Left ventricle myocardium inferior (tissue), 1 donor: ENCODE measurements at regions not wholly inside any gene's neighbourhood (a gene's known extent, or its start where the extent isn't known, plus 50 kb on each side); places are given as distances from the start of the nearest gene placed in this dataset.
A peak's percentile ranks its signal among the peaks of the same experiment; 100 is the strongest.

Experiments used
- DNase-seq: peaks from one replicate; pipeline ENCODE4 v3.0.0-alpha.2; 2020
- H3K27ac ChIP-seq: fragments of 200-600 bp; replicated peaks from 2 replicates; pipeline ENCODE4 v1.8.0; 2021
- H3K27me3 ChIP-seq: fragments of 200-600 bp; 2 replicates; pipeline ENCODE4 v1.8.0; 2021; ENCODE audit warnings: low read depth
- H3K36me3 ChIP-seq: fragments of 200-600 bp; 2 replicates; pipeline ENCODE4 v1.8.0; 2021
- H3K4me1 ChIP-seq: fragments of 200-600 bp; 2 replicates; pipeline ENCODE4 v1.8.0; 2021
- H3K4me3 ChIP-seq: fragments of 200-600 bp; 2 replicates; pipeline ENCODE4 v1.8.0; 2021; ENCODE audit warnings: mild to moderate bottlenecking, moderate library complexity
- H3K9me3 ChIP-seq: fragments of 200-600 bp; replicated peaks from 2 replicates; pipeline ENCODE4 v1.8.0; 2021
- intact Hi-C: fragments of 100-400 bp; cut with micrococcal nuclease; formaldehyde crosslinking; loops from one replicate; pipeline ENCODE4 v1.11.0; 2022
- TF ChIP-seq, protein P1 (sequence below): fragments of 200-600 bp; IDR thresholded peaks from 2 replicates; pipeline ENCODE4 v1.8.0; 2021; ENCODE audit warnings: antibody characterized with exemption, mild to moderate bottlenecking, borderline replicate concordance
- donor health status: DM: no; HTN: yes; CAD: no; lungs with severe emphysema.

DNA sequence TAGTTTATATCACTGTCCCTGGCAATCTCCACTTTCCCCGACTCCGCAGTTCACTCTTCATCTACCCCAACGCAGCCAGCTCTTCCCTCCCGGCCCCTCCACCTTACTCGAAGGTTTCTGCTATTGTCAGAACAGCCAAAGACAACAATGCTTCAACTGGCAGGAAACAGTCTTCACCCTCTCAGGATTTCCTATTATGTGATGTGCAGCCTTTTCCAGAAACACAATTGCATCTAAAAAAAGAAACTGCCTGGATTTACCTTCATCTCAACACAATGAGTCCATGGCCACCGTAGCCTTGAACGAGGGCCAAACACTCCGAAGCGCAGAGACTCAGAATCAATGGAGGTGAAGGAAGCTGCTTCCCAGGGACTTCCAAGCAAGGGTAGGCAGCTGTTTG, 182.1 kb upstream of the TSC22D2 start:
- Histone ChIP-seq H3K36me3 (no peaks in the 10 kb centered on the region), H3K4me1 (peaks cover 14% of the 10 kb centered on the region), H3K27ac (peak overlapping the region; percentile 49), H3K4me3 (no peak overlapping the region), H3K9me3 (no peaks in the 10 kb centered on the region), H3K27me3 (no peaks in the 10 kb centered on the region)
- DNase-seq = peak; percentile 27
- TF ChIP-seq, protein P1, sequence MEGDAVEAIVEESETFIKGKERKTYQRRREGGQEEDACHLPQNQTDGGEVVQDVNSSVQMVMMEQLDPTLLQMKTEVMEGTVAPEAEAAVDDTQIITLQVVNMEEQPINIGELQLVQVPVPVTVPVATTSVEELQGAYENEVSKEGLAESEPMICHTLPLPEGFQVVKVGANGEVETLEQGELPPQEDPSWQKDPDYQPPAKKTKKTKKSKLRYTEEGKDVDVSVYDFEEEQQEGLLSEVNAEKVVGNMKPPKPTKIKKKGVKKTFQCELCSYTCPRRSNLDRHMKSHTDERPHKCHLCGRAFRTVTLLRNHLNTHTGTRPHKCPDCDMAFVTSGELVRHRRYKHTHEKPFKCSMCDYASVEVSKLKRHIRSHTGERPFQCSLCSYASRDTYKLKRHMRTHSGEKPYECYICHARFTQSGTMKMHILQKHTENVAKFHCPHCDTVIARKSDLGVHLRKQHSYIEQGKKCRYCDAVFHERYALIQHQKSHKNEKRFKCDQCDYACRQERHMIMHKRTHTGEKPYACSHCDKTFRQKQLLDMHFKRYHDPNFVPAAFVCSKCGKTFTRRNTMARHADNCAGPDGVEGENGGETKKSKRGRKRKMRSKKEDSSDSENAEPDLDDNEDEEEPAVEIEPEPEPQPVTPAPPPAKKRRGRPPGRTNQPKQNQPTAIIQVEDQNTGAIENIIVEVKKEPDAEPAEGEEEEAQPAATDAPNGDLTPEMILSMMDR = no peak
- intact Hi-C loops = no loop called here

DNA sequence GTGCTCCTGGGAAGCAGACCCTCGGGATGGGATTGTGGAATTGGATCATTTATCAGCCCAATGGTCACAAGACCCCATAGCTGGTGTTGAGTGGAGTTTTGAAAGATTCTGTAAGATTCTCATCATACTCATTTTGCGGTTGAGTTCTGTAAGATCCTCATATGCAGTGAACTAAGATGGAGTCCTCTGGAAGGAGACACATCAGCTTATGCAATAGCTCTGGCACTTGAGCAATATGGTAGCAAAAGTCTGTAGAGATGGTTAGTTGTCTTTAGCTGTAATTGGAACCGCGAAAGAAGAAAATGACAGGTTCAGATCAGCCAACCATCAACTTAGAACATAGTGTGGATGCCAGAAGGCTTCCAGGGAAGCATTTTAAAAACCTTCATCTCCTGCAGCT, 184.5 kb upstream of the TSC22D2 start:
- Histone ChIP-seq H3K27ac (no peak overlapping the region), H3K4me3 (no peak overlapping the region)
- TF ChIP-seq, protein P1 = no peak

DNA sequence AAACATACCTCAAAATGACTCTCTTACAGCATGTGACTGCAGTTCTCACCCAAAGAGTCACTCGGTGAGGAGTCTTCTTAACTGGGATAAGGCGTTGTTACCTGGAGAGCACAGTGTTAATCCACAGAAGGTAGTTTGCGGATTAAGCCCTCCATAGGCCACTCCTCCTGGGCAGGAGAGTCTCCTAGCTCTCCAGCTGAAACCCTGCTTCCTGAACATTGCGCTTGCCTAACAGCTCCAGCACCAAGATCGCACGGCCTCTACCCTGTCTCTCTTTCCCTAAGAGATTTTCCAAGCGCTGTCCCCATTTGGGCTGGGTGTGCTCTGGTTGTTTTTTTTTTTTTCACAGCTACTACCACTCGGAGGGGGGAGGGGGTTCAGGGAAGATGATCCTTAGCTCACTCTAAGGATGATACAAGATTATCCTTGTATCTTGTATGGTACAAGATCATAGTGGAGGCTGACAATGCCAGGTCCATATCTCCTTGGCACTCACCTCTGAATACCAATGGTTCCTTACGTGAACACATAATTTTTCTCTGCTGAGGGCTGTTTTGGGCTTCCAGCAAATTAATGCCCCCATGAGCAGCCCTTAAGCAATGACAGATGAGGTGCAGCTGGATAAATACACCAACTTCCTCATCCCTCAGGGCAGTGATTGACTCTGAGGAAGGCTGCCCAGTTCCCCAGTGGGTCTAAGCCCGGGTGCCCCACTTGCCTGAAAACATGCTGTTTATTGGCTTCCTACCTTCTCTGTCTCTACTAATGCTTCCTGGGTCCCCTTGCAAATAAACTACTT, 185.2 kb upstream of the TSC22D2 start:
- Histone ChIP-seq H3K4me1 (peaks cover 18% of the 10 kb centered on the region), H3K27me3 (no peaks in the 10 kb centered on the region), H3K36me3 (no peaks in the 10 kb centered on the region), H3K27ac (no peak overlapping the region), H3K4me3 (no peak overlapping the region), H3K9me3 (peaks cover 3% of the 10 kb centered on the region)
- TF ChIP-seq, protein P1 = no peak
- DNase-seq = no peak
- intact Hi-C loops = no loop called here

More for the DNA sequence above, 184.5 kb upstream of the TSC22D2 start:
- intact Hi-C loops = no loop called here
- no peaks in the 10 kb centered on the region for H3K36me3 ChIP-seq
- H3K9me3 ChIP-seq = no peaks in the 10 kb centered on the region
- DNase-seq = no peak
- peaks cover 18% of the 10 kb centered on the region for H3K4me1 ChIP-seq
- H3K27me3 ChIP-seq = no peaks in the 10 kb centered on the region

DNA sequence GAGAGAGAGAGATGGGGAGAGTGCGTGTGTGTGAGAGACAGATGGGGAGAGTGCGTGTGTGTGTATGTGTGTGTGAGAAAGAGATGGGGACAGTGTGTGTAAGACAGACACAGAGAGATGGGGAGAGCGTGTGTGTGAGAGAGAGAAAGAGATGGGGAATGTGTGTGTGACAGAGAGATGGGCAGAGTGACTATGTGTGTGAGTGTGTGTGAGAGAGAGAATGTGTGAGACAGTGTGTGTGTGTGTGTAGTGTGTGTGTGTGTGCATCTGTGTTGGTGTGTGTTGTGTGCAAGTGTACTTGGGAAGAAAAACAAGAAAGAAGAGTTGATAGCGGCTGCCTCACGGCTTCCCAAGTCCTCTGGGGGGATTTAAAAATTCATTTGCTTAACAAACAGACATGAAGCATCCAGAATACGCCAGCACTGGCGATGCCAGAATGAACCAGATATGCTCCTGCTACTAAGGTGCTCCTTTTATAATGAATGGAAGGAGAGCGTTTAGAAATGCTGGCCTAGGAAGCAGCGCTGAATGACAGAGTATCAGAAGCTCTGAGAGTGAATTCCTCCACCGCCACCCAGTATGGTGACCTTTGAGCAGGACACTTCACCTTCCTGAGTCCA, 186.1 kb upstream of the TSC22D2 start:
- no peaks in the 10 kb centered on the region for H3K27me3 ChIP-seq
- peaks cover 18% of the 10 kb centered on the region for H3K4me1 ChIP-seq
- intact Hi-C loops = no loop called here
- no peak overlapping the region for H3K4me3 ChIP-seq
- no peak overlapping the region for H3K27ac ChIP-seq
- peaks cover 6% of the 10 kb centered on the region for H3K9me3 ChIP-seq
- no peak for DNase-seq
- TF ChIP-seq, protein P1 = no peak
- no peaks in the 10 kb centered on the region for H3K36me3 ChIP-seq

DNA sequence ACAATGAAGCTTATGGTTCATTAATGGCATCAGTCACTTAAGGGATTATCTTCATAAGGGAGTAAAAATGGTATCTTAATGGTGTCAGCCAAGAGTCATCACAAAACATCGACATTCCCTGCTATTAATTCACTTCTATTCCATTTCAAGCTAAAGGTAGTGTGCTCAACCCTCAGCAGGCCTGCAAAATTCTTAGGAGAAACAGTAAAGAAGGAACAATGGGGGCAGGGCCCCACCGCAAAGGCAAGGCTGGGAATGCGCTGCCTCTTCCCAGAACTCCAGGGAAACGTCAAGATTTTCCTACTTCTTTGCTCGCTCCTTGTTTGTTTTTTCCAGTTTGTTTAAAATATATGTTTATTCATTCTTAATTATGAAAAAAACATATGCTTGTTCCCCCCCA, 187.3 kb upstream of the TSC22D2 start:
- no peak overlapping the region for H3K27ac ChIP-seq
- DNase-seq = no peak
- H3K9me3 ChIP-seq = peaks cover 6% of the 10 kb centered on the region
- H3K36me3 ChIP-seq = no peaks in the 10 kb centered on the region
- peaks cover 28% of the 10 kb centered on the region for H3K4me1 ChIP-seq
- TF ChIP-seq, protein P1 = no peak
- H3K4me3 ChIP-seq = peak overlapping the region; percentile 58
- no peaks in the 10 kb centered on the region for H3K27me3 ChIP-seq
- intact Hi-C loops = no loop called here
